Peyer's patch (tissue), 4 donors: ENCODE measurements at regions not wholly inside any gene's neighbourhood (a gene's known extent, or its start where the extent isn't known, plus 50 kb on each side); places are given as distances from the start of the nearest gene placed in this dataset.
"Not testable (repeated sequence)": the region's sequence is repeated elsewhere in the genome, so short reads cannot be mapped to it uniquely, and the experiment has no call there.

Source experiments
- POLR2A ChIP-seq, 2 donors: fragments of 450-650 bp; IDR thresholded peaks; one replicate each; pipeline ENCODE4 v1.5.1; 2017; ENCODE audit warnings: antibody characterized with exemption in 2 of 2, mild to moderate bottlenecking in 2 of 2, moderate library complexity in 2 of 2
- TF ChIP-seq, protein P1 (sequence below), 6 experiments: fragments of 450-650 bp in 4 of 6; fragments of 200-600 bp in 2 of 6; sonication (generic) in 1 of 6; IDR thresholded peaks; one replicate each; pipeline ENCODE4 v1.5.1; 2017 to 2019; ENCODE audit warnings: antibody characterized with exemption in 6 of 6, mild to moderate bottlenecking in 3 of 6, moderate library complexity in 1 of 6

DNA sequence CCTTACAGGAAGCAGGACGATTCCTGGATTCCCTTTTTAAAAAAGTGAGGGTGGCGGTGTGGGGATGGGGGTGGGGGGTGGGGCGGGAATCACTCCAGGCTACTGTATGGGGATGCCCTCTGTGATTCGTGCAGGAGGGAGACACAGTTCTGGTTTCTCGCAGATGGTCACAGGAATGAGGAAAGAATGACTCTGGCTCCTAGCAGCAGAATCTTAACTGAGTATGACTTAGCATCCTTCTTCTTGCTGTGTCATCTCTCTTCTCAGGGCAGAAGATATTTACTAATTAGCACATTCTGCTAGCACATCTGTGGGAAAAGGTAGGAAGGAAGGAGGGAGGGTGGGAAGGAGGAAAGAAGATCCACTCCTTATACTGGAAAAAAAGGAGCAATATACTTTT, 78.8 kb upstream of the GPR39 start:
- TF ChIP-seq, protein P1, sequence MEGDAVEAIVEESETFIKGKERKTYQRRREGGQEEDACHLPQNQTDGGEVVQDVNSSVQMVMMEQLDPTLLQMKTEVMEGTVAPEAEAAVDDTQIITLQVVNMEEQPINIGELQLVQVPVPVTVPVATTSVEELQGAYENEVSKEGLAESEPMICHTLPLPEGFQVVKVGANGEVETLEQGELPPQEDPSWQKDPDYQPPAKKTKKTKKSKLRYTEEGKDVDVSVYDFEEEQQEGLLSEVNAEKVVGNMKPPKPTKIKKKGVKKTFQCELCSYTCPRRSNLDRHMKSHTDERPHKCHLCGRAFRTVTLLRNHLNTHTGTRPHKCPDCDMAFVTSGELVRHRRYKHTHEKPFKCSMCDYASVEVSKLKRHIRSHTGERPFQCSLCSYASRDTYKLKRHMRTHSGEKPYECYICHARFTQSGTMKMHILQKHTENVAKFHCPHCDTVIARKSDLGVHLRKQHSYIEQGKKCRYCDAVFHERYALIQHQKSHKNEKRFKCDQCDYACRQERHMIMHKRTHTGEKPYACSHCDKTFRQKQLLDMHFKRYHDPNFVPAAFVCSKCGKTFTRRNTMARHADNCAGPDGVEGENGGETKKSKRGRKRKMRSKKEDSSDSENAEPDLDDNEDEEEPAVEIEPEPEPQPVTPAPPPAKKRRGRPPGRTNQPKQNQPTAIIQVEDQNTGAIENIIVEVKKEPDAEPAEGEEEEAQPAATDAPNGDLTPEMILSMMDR (IDR thresholded peaks at IDR 0.05), result not testable (repeated sequence)
- not testable (repeated sequence) for TF ChIP-seq POLR2A (IDR thresholded peaks at IDR 0.05)
